ENCODE measurements at regions not wholly inside any gene's neighbourhood (a gene's known extent, or its start where the extent isn't known, plus 50 kb on each side); places are given as distances from the start of the nearest gene placed in this dataset.

DNA sequence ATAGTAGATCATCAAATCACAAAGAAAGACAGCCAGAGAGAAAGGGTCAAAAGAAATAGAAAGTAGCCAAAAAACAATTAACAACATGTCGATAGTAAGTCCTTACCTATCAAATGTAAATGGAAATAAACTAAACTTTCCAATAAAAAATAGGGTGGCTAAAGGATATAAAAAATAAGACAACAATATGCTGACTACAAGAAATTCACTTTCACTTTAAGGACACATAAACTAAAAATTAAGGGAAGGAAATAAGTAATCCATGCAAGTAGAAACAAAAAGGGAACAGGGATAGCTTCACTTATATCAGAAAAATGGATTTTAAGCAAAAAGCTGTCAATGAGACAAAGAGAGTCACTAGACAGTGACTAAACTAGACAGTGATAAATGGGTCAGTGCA lies 903.9 kb upstream of the ZEB2 start:
- no peak overlapping the region for H3K27ac Mint-ChIP-seq
- peaks cover 37% of the 10 kb centered on the region for H3K9me3 Mint-ChIP-seq
- H3K4me1 Mint-ChIP-seq (ENCODE audit: low read depth) = peaks cover 2% of the 10 kb centered on the region
- intact Hi-C loops (cut with micrococcal nuclease) = no loop called here
- DNase-seq (ENCODE audit: low spot score) = no peak
- peaks cover 3% of the 10 kb centered on the region for H3K36me3 Mint-ChIP-seq (ENCODE audit: low read depth)
- H3K4me3 Mint-ChIP-seq (ENCODE audit: low read depth) = no peak overlapping the region
- peaks cover 18% of the 10 kb centered on the region for H3K27me3 Mint-ChIP-seq (ENCODE audit: low read depth)

DNA sequence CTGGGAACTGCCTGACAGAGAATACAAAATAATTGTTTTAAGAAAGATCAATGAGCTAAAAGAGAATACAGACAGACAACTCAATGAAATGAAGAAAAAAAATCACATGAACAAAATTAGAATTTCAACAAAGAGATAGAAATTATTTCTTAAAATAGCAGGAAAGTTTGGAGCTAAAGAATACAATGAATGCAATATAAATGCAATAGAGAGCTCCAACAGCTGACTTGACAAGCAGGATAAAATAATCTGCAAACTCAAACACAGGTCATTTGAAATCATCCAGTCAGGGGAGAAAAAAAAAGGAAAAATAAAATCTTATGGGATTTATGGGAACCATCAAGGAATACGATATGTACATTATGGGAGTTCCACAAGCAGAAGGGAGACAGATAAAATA lies 902.7 kb upstream of the ZEB2 start:
- intact Hi-C loops (cut with micrococcal nuclease) = no loop called here
- peaks cover 22% of the 10 kb centered on the region for H3K27me3 Mint-ChIP-seq (ENCODE audit: low read depth)
- H3K9me3 Mint-ChIP-seq = peaks cover 37% of the 10 kb centered on the region
- peaks cover 3% of the 10 kb centered on the region for H3K36me3 Mint-ChIP-seq (ENCODE audit: low read depth)
- H3K4me3 Mint-ChIP-seq (ENCODE audit: low read depth) = no peak overlapping the region
- no peak overlapping the region for H3K27ac Mint-ChIP-seq
- H3K4me1 Mint-ChIP-seq (ENCODE audit: low read depth) = peaks cover 2% of the 10 kb centered on the region
- DNase-seq (ENCODE audit: low spot score) = no peak

DNA sequence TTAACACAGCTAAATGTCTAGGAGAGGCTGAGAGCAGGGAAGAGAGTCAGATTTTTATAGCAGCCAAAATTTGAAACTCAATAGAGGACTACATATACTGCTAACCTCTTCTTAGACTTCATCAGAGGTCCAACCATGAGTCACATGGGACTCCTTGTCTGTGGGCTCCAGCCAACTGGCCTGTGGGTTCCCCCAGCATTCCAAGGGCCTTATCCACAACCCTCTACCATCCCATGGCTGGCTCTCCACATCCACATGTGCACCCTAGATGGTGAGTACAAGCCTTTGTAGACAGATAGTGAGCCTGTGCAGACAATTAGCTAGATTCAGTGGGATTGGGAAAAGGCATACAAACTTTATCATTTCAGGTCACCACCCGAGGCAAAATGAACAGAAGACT lies 901.9 kb upstream of the ZEB2 start:
- peaks cover 39% of the 10 kb centered on the region for H3K9me3 Mint-ChIP-seq
- peaks cover 3% of the 10 kb centered on the region for H3K36me3 Mint-ChIP-seq (ENCODE audit: low read depth)
- DNase-seq (ENCODE audit: low spot score) = no peak
- H3K4me3 Mint-ChIP-seq (ENCODE audit: low read depth) = no peak overlapping the region
- H3K4me1 Mint-ChIP-seq (ENCODE audit: low read depth) = peaks cover 2% of the 10 kb centered on the region
- intact Hi-C loops (cut with micrococcal nuclease) = no loop called here
- no peak overlapping the region for H3K27ac Mint-ChIP-seq
- H3K27me3 Mint-ChIP-seq (ENCODE audit: low read depth) = peaks cover 23% of the 10 kb centered on the region

DNA sequence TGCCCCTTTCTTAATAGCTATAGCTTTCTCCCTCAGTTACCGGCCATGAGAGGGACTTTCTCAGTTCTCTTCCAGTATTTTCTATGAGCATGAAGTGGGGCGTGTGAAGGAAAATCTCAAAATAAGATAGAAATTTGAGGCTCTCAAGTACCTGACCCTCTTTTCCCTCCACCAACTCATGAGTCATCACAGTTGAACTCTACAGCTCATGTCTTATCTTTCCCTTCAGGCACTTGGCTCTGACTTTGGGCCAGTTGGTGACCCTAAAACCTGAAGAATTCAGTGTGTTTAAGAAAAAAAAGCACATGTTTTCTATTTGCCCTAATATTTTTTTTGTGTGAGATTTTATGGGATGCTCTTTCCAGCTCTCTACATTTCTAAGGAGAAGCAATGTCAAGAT lies 896.7 kb upstream of the ZEB2 start:
- Mint-ChIP-seq H3K9me3 (peaks cover 47% of the 10 kb centered on the region), H3K27ac (no peak overlapping the region), H3K4me3 (ENCODE audit: low read depth) (no peak overlapping the region), H3K27me3 (ENCODE audit: low read depth) (peaks cover 53% of the 10 kb centered on the region), H3K4me1 (ENCODE audit: low read depth) (peaks cover 10% of the 10 kb centered on the region), H3K36me3 (ENCODE audit: low read depth) (peaks cover 3% of the 10 kb centered on the region)
- DNase-seq (ENCODE audit: low spot score) = no peak
- intact Hi-C loops (cut with micrococcal nuclease) = loop anchor here (10.0 kb wide), 1 partner anchor 328 kb away; no protein-coding TSS in a partner anchor

DNA sequence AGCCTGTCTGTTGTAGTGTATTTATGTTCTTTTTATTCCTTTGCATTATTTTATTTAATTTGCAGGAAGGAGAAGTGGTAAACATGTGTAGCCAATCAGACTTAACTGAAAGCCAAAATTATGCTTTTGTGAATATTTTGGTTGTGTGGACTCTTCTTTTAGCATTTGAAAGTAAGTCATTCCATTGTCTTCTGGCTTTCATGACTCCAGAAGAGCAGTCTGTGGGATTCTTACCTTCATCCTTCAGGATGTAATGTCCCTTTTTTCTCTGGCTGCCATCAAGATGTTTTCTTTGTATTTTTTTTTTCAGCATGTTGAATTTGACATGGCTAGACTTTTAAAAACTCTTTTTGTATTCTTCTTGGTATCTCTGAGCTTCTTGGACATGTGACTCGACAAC lies 895.2 kb upstream of the ZEB2 start:
- H3K4me3 Mint-ChIP-seq (ENCODE audit: low read depth) = no peak overlapping the region
- H3K9me3 Mint-ChIP-seq = peaks cover 37% of the 10 kb centered on the region
- no peak overlapping the region for H3K27ac Mint-ChIP-seq
- intact Hi-C loops (cut with micrococcal nuclease) = loop anchor here (10.0 kb wide), 1 partner anchor 330 kb away; no protein-coding TSS in a partner anchor
- H3K4me1 Mint-ChIP-seq (ENCODE audit: low read depth) = peaks cover 25% of the 10 kb centered on the region
- no peak for DNase-seq (ENCODE audit: low spot score)
- H3K27me3 Mint-ChIP-seq (ENCODE audit: low read depth) = peaks cover 57% of the 10 kb centered on the region
- peaks cover 4% of the 10 kb centered on the region for H3K36me3 Mint-ChIP-seq (ENCODE audit: low read depth)

DNA sequence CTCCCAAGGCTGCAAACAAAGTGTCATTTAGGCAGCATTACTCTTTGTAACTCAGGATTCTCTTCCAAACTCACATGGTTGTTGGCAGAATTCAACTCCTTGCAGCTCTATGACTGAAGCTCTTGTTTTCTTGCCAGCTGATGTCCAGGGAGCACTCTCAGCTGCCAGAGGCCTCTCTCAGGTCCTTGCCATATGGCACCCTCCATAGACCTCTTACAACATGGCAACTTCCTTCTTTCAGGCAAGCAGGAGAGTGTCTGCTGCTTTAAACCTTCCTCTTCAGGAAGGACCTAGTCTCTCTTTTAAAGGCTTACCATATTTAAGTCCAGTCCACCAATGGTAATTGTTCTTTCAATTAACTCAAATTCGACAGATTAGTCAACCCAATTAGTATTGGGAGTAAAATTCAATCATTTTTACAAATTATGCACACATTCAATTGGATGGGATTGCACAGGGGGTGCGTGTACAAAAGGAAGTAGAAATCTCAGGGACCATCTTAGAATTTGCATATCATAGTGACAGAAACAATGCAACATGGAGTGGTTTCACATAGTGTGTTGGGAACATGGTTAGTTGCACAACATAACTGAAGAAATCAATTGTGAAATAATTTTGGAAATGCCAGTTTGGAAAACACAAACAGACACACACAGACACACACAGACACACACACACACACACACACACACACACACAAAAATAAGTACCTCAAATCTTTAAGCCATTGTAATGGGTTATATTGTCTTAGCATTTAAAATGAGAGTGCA lies 893.5 kb upstream of the ZEB2 start:
- Mint-ChIP-seq H3K9me3 (peaks cover 31% of the 10 kb centered on the region), H3K27ac (no peak overlapping the region), H3K4me1 (ENCODE audit: low read depth) (peaks cover 26% of the 10 kb centered on the region), H3K27me3 (ENCODE audit: low read depth) (peaks cover 58% of the 10 kb centered on the region), H3K4me3 (ENCODE audit: low read depth) (no peak overlapping the region), H3K36me3 (ENCODE audit: low read depth) (peaks cover 4% of the 10 kb centered on the region)
- intact Hi-C loops (cut with micrococcal nuclease) = loop anchor here (10.0 kb wide), 1 partner anchor 331 kb away; no protein-coding TSS in a partner anchor
- no peak for DNase-seq (ENCODE audit: low spot score)

DNA sequence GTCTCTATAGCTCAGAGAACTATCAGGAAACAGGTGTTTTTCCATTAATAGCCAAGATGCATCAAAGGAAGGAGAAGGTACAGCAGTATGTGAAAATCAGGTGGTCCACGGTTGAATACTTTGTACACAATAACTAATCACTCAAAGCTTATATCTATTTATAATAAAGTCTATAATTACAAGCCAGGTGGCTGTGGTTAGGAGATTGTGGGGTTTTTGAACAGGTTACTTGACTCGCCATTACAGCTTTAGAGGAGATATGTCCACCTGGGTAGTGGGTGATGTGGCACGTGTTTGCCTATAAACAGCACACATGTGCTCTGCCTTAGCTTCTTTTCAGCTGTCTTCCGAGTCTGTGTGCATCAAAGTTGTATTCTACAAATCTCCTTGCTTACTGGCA lies 892.2 kb upstream of the ZEB2 start:
- Mint-ChIP-seq H3K36me3 (ENCODE audit: low read depth) (peaks cover 4% of the 10 kb centered on the region), H3K27ac (no peak overlapping the region), H3K9me3 (peaks cover 31% of the 10 kb centered on the region), H3K4me3 (ENCODE audit: low read depth) (no peak overlapping the region), H3K27me3 (ENCODE audit: low read depth) (peaks cover 62% of the 10 kb centered on the region), H3K4me1 (ENCODE audit: low read depth) (peaks cover 26% of the 10 kb centered on the region)
- no peak for DNase-seq (ENCODE audit: low spot score)
- intact Hi-C loops (cut with micrococcal nuclease) = loop anchor here (10.0 kb wide), 1 partner anchor 333 kb away; no protein-coding TSS in a partner anchor

DNA sequence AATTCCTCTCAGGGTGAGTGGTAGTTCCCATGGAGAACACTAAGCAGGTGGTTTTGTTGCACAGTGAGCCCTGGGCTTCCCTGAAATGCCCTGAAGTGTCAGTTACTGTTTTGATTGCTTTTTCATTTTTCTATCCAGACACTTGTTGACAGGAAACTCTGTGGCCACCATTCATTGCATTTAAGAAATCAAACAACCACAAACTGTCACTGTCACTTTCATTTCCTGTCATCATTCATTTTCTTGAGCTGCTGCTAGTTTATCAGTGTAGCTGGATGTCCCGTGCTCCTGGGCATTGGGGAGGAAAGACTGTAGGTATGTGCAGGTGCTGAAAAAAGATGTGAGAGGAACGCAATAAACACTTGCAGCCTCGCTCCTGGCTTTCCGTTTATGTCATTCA lies 891.6 kb upstream of the ZEB2 start:
- Mint-ChIP-seq H3K27ac (peak overlapping the region; percentile 32), H3K9me3 (peaks cover 26% of the 10 kb centered on the region), H3K36me3 (ENCODE audit: low read depth) (peaks cover 4% of the 10 kb centered on the region), H3K27me3 (ENCODE audit: low read depth) (peaks cover 64% of the 10 kb centered on the region), H3K4me1 (ENCODE audit: low read depth) (peaks cover 26% of the 10 kb centered on the region), H3K4me3 (ENCODE audit: low read depth) (peak overlapping the region; percentile 1)
- intact Hi-C loops (cut with micrococcal nuclease) = loop anchor here (1.0 to 10.0 kb wide), 3 partner anchors 88 to 333 kb away; no protein-coding TSS in a partner anchor
- DNase-seq (ENCODE audit: low spot score) = peak; percentile 36

DNA sequence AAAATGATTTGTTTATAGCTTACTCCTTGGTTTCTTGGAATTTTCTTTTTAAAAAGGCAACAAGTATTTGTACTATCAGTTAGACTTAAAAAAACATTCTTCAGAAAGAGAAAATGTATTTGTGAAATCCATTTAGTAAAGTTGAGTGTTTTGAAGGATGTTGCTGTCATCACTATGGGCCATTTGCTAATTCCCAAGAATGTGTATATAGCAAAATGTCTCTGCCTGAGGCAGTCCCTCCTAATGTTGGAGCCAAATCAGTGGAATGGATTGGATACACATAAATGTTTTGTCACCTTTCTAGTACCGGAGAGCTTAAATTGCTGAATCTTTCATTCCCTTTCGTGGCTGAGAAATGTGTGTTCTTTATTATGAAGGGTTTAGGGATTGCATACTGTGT lies 890.2 kb upstream of the ZEB2 start:
- peaks cover 15% of the 10 kb centered on the region for H3K9me3 Mint-ChIP-seq
- intact Hi-C loops (cut with micrococcal nuclease) = loop anchor here (10.0 kb wide), 1 partner anchor 335 kb away; no protein-coding TSS in a partner anchor
- no peak overlapping the region for H3K27ac Mint-ChIP-seq
- H3K4me1 Mint-ChIP-seq (ENCODE audit: low read depth) = peaks cover 26% of the 10 kb centered on the region
- DNase-seq (ENCODE audit: low spot score) = no peak
- peaks cover 4% of the 10 kb centered on the region for H3K36me3 Mint-ChIP-seq (ENCODE audit: low read depth)
- peaks cover 57% of the 10 kb centered on the region for H3K27me3 Mint-ChIP-seq (ENCODE audit: low read depth)
- no peak overlapping the region for H3K4me3 Mint-ChIP-seq (ENCODE audit: low read depth)

DNA sequence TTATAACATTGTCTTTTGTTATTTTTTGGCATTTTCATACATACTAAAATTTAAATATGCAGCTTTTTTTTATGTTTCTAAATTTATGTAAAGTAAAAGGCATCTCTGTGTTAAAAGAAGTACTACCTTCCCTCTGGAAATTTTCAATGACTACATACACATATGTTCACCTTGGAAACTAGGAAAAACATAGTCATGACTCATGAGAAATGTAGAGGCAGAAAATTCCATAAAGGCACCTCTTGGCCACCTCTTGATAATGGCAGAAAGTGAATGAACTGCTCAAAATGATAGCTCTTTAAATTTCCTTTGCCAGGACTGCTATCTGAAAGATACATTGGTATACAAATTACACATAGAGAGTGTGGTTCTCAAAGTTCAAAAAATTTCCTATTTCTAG lies 889.1 kb upstream of the ZEB2 start:
- Mint-ChIP-seq H3K27ac (no peak overlapping the region), H3K9me3 (peaks cover 10% of the 10 kb centered on the region), H3K36me3 (ENCODE audit: low read depth) (peaks cover 4% of the 10 kb centered on the region), H3K4me3 (ENCODE audit: low read depth) (no peak overlapping the region), H3K4me1 (ENCODE audit: low read depth) (peaks cover 26% of the 10 kb centered on the region), H3K27me3 (ENCODE audit: low read depth) (peaks cover 54% of the 10 kb centered on the region)
- intact Hi-C loops (cut with micrococcal nuclease) = no loop called here
- no peak for DNase-seq (ENCODE audit: low spot score)

DNA sequence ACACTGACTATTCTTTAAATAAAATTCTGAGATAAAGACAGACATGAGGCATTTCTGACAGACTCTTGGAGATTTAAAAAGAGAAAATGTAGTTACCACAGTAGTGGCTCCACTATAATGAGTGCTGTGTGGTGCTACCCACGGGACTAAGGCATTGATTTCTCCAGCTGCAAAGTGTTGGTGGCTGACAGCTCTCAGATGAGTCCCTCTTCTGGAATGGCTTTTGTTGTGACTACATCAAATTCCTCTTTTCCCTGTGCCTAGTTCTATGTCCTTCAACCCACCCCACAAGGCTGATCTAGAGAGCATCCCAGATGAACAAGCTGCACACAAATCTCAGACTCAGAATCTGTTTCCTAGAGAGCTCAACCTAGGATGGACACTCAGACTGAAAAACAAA lies 884.8 kb upstream of the ZEB2 start:
- H3K4me3 Mint-ChIP-seq (ENCODE audit: low read depth) = no peak overlapping the region
- no peak for DNase-seq (ENCODE audit: low spot score)
- no peaks in the 10 kb centered on the region for H3K36me3 Mint-ChIP-seq (ENCODE audit: low read depth)
- no peak overlapping the region for H3K27ac Mint-ChIP-seq
- H3K4me1 Mint-ChIP-seq (ENCODE audit: low read depth) = no peaks in the 10 kb centered on the region
- H3K27me3 Mint-ChIP-seq (ENCODE audit: low read depth) = peaks cover 33% of the 10 kb centered on the region
- intact Hi-C loops (cut with micrococcal nuclease) = no loop called here
- H3K9me3 Mint-ChIP-seq = no peaks in the 10 kb centered on the region

DNA sequence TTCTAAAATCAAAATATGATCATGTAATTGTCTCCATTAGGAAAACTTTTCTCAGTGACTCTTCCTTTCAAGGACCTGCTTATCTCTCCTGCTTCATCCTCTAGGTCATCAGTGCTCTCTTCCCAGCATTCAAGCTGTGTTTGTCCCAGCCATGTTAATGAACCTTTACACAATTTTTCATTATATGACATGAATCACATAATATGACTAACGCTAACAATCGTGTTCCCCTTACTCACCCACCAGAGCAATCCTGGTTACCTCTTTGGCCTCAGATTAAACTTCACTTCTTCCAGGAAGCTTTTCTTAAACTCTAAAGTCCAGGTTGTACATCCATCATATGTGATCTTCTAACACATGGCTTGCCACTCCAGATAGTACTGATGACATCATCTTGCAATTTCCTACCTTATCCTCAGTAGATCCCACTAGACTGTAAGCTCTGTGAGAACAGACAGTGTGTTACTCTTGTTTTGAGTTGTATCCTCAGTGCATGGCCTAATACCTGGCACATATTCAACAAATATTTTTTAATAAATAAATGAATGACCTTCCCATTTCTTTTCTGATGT lies 882.9 kb upstream of the ZEB2 start:
- DNase-seq (ENCODE audit: low spot score) = no peak
- intact Hi-C loops (cut with micrococcal nuclease) = no loop called here

DNA sequence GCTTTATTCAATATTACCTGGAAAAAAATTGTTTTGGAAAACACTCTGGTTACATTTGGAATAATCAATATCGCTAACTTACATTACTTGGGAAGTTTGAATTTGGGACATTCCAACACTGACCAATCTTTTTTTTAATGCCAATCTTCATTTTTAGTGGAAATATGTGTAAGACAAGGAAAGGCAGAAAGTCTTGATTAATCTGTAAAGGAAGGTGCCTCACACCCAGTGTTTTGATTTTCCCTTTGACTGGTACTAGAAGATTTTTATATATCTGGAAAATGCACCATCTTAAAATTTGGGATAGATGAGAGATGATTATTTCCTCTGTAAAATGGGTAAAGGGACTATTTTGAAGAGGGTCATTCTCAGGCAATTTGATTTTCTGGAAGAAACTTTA lies 879.2 kb upstream of the ZEB2 start:
- no peak for DNase-seq (ENCODE audit: low spot score)
- H3K27ac Mint-ChIP-seq = no peak overlapping the region
- H3K4me1 Mint-ChIP-seq (ENCODE audit: low read depth) = no peaks in the 10 kb centered on the region
- H3K36me3 Mint-ChIP-seq (ENCODE audit: low read depth) = no peaks in the 10 kb centered on the region
- H3K27me3 Mint-ChIP-seq (ENCODE audit: low read depth) = peaks cover 9% of the 10 kb centered on the region
- intact Hi-C loops (cut with micrococcal nuclease) = no loop called here
- no peaks in the 10 kb centered on the region for H3K9me3 Mint-ChIP-seq
- H3K4me3 Mint-ChIP-seq (ENCODE audit: low read depth) = no peak overlapping the region

More for the DNA sequence above, 882.9 kb upstream of the ZEB2 start:
- no peak overlapping the region for H3K4me3 Mint-ChIP-seq (ENCODE audit: low read depth)
- no peak overlapping the region for H3K27ac Mint-ChIP-seq
- H3K27me3 Mint-ChIP-seq (ENCODE audit: low read depth) = peaks cover 30% of the 10 kb centered on the region
- no peaks in the 10 kb centered on the region for H3K36me3 Mint-ChIP-seq (ENCODE audit: low read depth)
- H3K9me3 Mint-ChIP-seq = no peaks in the 10 kb centered on the region
- H3K4me1 Mint-ChIP-seq (ENCODE audit: low read depth) = no peaks in the 10 kb centered on the region
